ENCODE measurements at regions not wholly inside any gene's neighbourhood (a gene's known extent, or its start where the extent isn't known, plus 50 kb on each side); places are given as distances from the start of the nearest gene placed in this dataset.
"Not testable (repeated sequence)": the region's sequence is repeated elsewhere in the genome, so short reads cannot be mapped to it uniquely, and the experiment has no call there.

- ATAC-seq (ENCODE audit: low read depth); H2AFZ ChIP-seq (replicated peaks; ENCODE audit: low read length, poor library complexity); H3K27me3 ChIP-seq (ENCODE audit: control insufficient read depth, insufficient read depth, low read length); H2AK9ac ChIP-seq (replicated peaks; ENCODE audit: low read depth, low read length, poor library complexity); H4K8ac ChIP-seq (ENCODE audit: low read depth in 2 of 2, low read length in 2 of 2); H3K4ac ChIP-seq (ENCODE audit: low read depth, low read length); H3K4me2 ChIP-seq (ENCODE audit: low read depth, low read length); H3K79me1 ChIP-seq (ENCODE audit: low read depth in 1 of 2, low read length in 2 of 2); H4K20me1 ChIP-seq (ENCODE audit: insufficient read depth, low read length); H2BK15ac ChIP-seq (ENCODE audit: low read depth, low read length); H4K5ac ChIP-seq (ENCODE audit: low read depth, low read length); BruUV-seq (replicated peaks); H3K23ac ChIP-seq (ENCODE audit: low read depth, low read length); H3K14ac ChIP-seq (replicated peaks; ENCODE audit: low read depth, low read length); H2BK20ac ChIP-seq (ENCODE audit: low read depth, low read length); H2BK5ac ChIP-seq (ENCODE audit: low read depth, low read length, poor library complexity, severe bottlenecking); H2AK5ac ChIP-seq (ENCODE audit: low read depth, low read length); H3K9me3 ChIP-seq (ENCODE audit: control insufficient read depth, insufficient read depth, low read length); H4K91ac ChIP-seq (ENCODE audit: insufficient read depth, low read depth, low read length); H2BK120ac ChIP-seq (ENCODE audit: low read depth, low read length); DNase-seq; H3K36me3 ChIP-seq (ENCODE audit: control insufficient read depth, insufficient read depth, low read length); in situ Hi-C loops (cut with MboI; ENCODE audit: low sequenced_read_pairs); intact Hi-C loops (cut with micrococcal nuclease); H3K4me3 ChIP-seq (ENCODE audit: insufficient read depth, low read depth, low read length); POLR2A ChIA-PET (ENCODE audit: unreplicated experiment); H3K4me1 ChIP-seq (ENCODE audit: control insufficient read depth, insufficient read depth, low read length); dilution Hi-C loops (cut with HindIII; ENCODE audit: low sequenced_read_pairs, unreplicated experiment); H3K18ac ChIP-seq (ENCODE audit: low read depth, low read length); H3K9ac ChIP-seq (ENCODE audit: low read depth, low read length); H3K27ac ChIP-seq (ENCODE audit: insufficient read depth, low read length); H3K56ac ChIP-seq (ENCODE audit: extremely low read depth, insufficient read depth, low read length); H3K9me1 ChIP-seq (ENCODE audit: insufficient read depth, low read length): not testable (repeated sequence)
- WGBS, 2 experiments (ENCODE audit: extremely low coverage in 2 of 2, insufficient read length in 1 of 2), result 93% methylated on average over 5 of the region's 9 CpGs; no CpG with 5 or more reads in 1 of the 2 experiments
- CTCF ChIA-PET, result interaction anchor here (0.6 kb wide), 2 partner anchors 13 to 726 kb away, joined by 3 to 5 read pairs; no protein-coding TSS in a partner anchor
Observed at GRCh38 chr12:32023861-32024260, 64.6 kb downstream of the RESF1 start.

Measured in IMR-90 (cell line).